Naive thymus-derived CD8-positive, alpha-beta T cell (primary cell): ENCODE measurements at regions not wholly inside any gene's neighbourhood (a gene's known extent, or its start where the extent isn't known, plus 50 kb on each side); places are given as distances from the start of the nearest gene placed in this dataset.
"Not testable (repeated sequence)": the region's sequence is repeated elsewhere in the genome, so short reads cannot be mapped to it uniquely, and the experiment has no call there.

Experiments
- ATAC-seq, 2 donors: fragments of 150-1000 bp; cut with Tn5 transposase in 1 of 2; sonication (Bioruptor Pico), chemical (Tn5 transposase) in 1 of 2; 1 replicate in 1 of 2; 2 replicates in 1 of 2; pipeline ENCODE4 v1.10.0; 2021; ENCODE audit warnings: mild to moderate bottlenecking in 2 of 2, moderate library complexity in 2 of 2
- POLR2A ChIA-PET: fragments of 350-600 bp; sonication (Branson Sonifier 250); formaldehyde crosslinking; loops from one replicate; lab custom pipeline; 2021; ENCODE audit warnings: antibody characterized with exemption; lab: Charles Lee
- DNase-seq, 10 donors: peaks; one replicate each; pipeline versions ENCODE4 v3.0.0 to v3.0.0-alpha.2; 2020 to 2022
- H3K27ac Mint-ChIP-seq, 10 donors: one replicate each; pipeline ENCODE4 v1.8.0; 2020 to 2022; ENCODE audit warnings: mild to moderate bottlenecking in 10 of 10, mixed read lengths in 10 of 10, moderate library complexity in 4 of 10, inconsistent platforms in 1 of 10
- H3K27me3 Mint-ChIP-seq, 5 donors: one replicate each; pipeline ENCODE4 v1.8.0; 2021 to 2022; ENCODE audit warnings: mixed read lengths in 5 of 5
- H3K36me3 Mint-ChIP-seq, 3 donors: one replicate each; pipeline ENCODE4 v1.8.0; 2020 to 2022; ENCODE audit warnings: mixed read lengths in 3 of 3, mild to moderate bottlenecking in 2 of 3, inconsistent platforms in 1 of 3
- H3K4me1 Mint-ChIP-seq, 4 donors: one replicate each; pipeline ENCODE4 v1.8.0; 2021 to 2022; ENCODE audit warnings: mixed read lengths in 4 of 4
- H3K4me3 Mint-ChIP-seq, 10 donors: one replicate each; pipeline ENCODE4 v1.8.0; 2020 to 2022; ENCODE audit warnings: mild to moderate bottlenecking in 10 of 10, mixed read lengths in 10 of 10, moderate library complexity in 6 of 10, inconsistent platforms in 1 of 10
- H3K9me3 Mint-ChIP-seq, 9 donors: one replicate each; pipeline ENCODE4 v1.8.0; 2020 to 2022; ENCODE audit warnings: mixed read lengths in 9 of 9, mild to moderate bottlenecking in 3 of 9, inconsistent platforms in 1 of 9, moderate library complexity in 1 of 9

DNA sequence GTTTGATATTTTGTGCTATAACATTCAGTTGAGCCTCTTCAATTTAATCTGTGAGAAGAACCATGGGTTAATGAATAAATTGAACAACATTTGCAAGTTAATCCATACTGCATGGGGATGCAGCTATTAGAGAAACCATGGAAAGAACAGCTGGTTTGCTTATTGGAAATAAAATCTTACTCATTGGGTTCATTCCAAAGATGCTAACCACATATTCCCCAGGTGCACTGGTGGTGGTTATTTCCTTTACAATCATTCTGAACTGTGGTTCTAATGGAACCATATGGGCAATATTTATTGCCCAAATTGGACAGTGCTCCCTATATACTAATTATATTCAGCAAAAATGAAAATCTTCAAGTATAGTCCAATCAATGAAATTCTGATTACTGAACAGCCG lies 1200.4 kb upstream of the CDH2 start:
- ATAC-seq, result no peak
- Mint-ChIP-seq H3K36me3 (no peaks in the 10 kb centered on the region), H3K9me3 (peaks cover 0 to 23% (median 13%) of the 10 kb centered on the region in 9 donors), H3K4me3 (no peak overlapping the region), H3K4me1 (no peaks in the 10 kb centered on the region), H3K27ac (no peak overlapping the region), H3K27me3 (no peaks in the 10 kb centered on the region)
- POLR2A ChIA-PET, result no interaction called here
- no peak for DNase-seq

DNA sequence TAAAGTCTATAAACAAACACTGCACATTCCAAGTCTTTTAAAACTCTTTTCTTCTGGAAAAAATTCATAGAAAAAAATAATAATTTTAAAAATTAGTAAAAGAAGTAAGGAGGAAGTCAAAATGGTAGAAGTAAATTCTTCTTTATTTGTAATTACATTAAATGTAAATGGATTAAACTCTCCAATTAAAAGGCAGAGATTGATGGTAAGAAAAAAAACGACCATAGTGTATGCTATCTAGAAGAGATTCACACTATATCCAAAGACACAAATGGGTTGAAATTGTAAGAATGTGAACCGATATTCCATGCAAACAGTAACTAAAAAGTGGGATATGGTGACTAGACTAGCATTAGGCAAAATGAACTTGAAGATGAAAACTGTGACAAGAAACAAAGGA lies 1196.1 kb upstream of the CDH2 start:
- no peak for DNase-seq
- POLR2A ChIA-PET, result no interaction called here

DNA sequence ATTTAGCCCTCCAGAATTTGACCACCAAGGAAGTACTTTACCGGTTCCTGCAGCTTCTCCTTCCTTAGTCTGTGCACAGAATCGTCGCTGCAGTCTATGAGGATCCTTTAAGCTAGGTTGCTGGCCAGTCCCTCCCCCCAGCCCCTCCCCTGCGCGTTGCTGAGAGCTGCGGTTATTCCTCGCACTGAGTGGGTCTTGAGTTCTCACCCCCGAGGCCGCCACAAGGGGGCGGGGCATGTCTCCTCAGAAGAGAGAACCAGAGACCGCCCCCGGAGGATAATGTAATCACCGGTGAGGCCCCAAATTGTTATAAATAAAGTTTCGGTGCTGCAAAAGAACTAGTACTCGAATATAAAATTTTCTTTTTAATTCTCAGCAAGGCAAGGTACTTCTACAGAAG lies 1184.9 kb upstream of the CDH2 start:
- DNase-seq, result no peak
- no peaks in the 10 kb centered on the region for H3K27me3 Mint-ChIP-seq
- H3K36me3 Mint-ChIP-seq, result no peaks in the 10 kb centered on the region
- H3K9me3 Mint-ChIP-seq, result peaks cover 5 to 41% (median 14%) of the 10 kb centered on the region in 9 donors
- H3K27ac Mint-ChIP-seq, result no peak overlapping the region
- H3K4me3 Mint-ChIP-seq, result no peak overlapping the region
- H3K4me1 Mint-ChIP-seq, result no peaks in the 10 kb centered on the region
- POLR2A ChIA-PET, result no interaction called here
- no peak for ATAC-seq

More for the DNA sequence above, 1196.1 kb upstream of the CDH2 start:
- H3K9me3 Mint-ChIP-seq, result peaks cover 3 to 24% (median 9%) of the 10 kb centered on the region in 9 donors
- H3K4me1 Mint-ChIP-seq, result no peaks in the 10 kb centered on the region
- H3K27me3 Mint-ChIP-seq, result no peaks in the 10 kb centered on the region
- no peak overlapping the region for H3K4me3 Mint-ChIP-seq
- no peak for ATAC-seq
- no peaks in the 10 kb centered on the region for H3K36me3 Mint-ChIP-seq
- H3K27ac Mint-ChIP-seq, result no peak overlapping the region

- H3K36me3 Mint-ChIP-seq, ATAC-seq, H3K27ac Mint-ChIP-seq, DNase-seq, H3K4me3 Mint-ChIP-seq, H3K4me1 Mint-ChIP-seq, POLR2A ChIA-PET, H3K27me3 Mint-ChIP-seq: not testable (repeated sequence)
- H3K9me3 Mint-ChIP-seq, result peaks cover 5 to 50% (median 18%) of the 10 kb centered on the region in 9 donors
Measured at GRCh38 chr18:29360659-29361058, 1183.7 kb upstream of the CDH2 start.

DNA sequence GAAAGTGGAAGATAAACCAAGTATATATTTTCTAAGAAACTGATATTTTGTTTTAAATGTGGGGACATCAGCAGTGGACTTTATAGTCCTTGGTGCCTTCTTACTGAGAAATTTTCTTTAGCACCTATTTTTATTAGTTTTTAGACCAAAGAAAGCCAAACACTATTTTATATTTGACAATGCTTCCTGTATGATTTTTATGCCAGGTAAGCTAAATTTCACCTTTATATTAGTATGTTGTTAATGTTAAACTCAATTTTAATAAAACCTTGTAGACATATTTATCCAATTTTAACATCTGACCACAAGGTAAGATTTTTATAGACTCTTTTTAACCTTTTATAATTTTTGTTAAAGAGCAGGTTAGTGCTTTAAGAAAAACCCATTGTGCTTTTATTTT lies 1182.3 kb upstream of the CDH2 start:
- ATAC-seq, POLR2A ChIA-PET, H3K4me3 Mint-ChIP-seq, DNase-seq, H3K4me1 Mint-ChIP-seq, H3K27ac Mint-ChIP-seq, H3K36me3 Mint-ChIP-seq, H3K27me3 Mint-ChIP-seq: not testable (repeated sequence)
- H3K9me3 Mint-ChIP-seq, result peaks cover 5 to 56% (median 23%) of the 10 kb centered on the region in 9 donors

DNA sequence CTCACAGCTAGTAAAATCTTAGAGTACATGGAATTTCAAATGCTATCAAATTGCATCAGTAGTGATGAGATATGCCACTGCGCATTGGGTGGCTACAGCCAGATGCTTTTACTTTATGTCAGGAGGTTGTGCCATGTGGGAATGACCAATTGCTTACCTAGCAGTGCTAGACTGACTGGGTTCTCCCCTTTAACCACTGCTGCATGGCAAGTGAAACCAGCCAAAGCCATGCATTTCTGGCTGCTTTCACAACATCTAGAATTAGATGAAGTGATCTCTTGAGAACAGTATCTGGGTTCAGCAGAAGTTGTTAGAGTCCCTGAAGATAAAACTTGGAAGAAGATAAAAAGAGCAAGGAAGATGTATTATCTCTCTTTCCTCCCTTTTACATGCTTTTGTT lies 1174.2 kb upstream of the CDH2 start:
- Mint-ChIP-seq H3K4me1 (no peaks in the 10 kb centered on the region), H3K36me3 (peaks cover 0 to 2% (median 0%) of the 10 kb centered on the region in 3 donors), H3K4me3 (no peak overlapping the region), H3K27ac (no peak overlapping the region), H3K9me3 (peaks cover 8 to 28% (median 17%) of the 10 kb centered on the region in 9 donors), H3K27me3 (no peaks in the 10 kb centered on the region)
- POLR2A ChIA-PET, result no interaction called here
- ATAC-seq (no peak), DNase-seq (no peak)

DNA sequence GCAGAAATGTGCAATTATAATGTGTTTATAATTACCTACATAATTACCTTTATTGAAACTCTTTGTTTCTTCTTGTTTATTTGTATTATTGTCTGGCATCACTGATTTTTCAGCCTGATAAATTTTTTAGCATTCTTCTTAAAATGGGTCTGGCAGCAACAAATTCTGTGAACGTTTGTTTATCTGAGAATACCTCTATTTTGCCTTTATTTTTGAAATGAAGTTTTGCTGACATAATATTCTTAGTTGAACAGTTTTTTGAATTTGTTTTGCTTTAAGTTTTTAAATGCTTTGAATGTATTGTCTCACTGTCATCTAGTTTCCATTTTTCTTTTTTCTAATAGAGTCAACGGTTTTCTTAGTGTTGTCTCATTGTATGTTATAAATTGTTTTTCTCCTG lies 1152.0 kb upstream of the CDH2 start:
- H3K36me3 Mint-ChIP-seq, result no peaks in the 10 kb centered on the region
- no peak for DNase-seq
- no peaks in the 10 kb centered on the region for H3K4me1 Mint-ChIP-seq
- H3K27ac Mint-ChIP-seq, result no peak overlapping the region
- H3K9me3 Mint-ChIP-seq, result peaks cover 14 to 49% (median 26%) of the 10 kb centered on the region in 9 donors
- H3K27me3 Mint-ChIP-seq, result no peaks in the 10 kb centered on the region
- POLR2A ChIA-PET, result no interaction called here
- no peak overlapping the region for H3K4me3 Mint-ChIP-seq
- no peak for ATAC-seq

DNA sequence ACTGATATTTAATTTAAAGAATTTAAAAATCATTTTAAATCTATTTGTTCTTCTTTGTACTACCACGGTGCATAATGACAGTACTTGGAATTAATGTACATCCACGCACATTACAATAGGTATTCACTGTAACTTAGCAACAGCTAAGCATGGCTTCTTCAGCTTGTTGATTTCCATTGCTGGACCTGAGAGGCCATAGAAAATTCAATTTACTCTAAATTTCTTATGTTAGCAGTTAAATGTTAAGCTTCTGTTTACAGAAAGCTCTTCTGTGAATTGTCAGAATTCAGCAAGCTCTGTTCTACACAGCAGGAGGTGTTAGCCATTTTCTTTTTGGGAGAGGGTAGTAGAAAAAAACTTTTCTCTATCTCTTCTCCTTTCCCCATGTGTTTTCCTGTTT lies 1149.3 kb upstream of the CDH2 start:
- DNase-seq, result no peak
- Mint-ChIP-seq H3K27me3 (no peaks in the 10 kb centered on the region), H3K4me3 (no peak overlapping the region), H3K4me1 (no peaks in the 10 kb centered on the region), H3K36me3 (no peaks in the 10 kb centered on the region), H3K9me3 (peaks cover 12 to 41% (median 22%) of the 10 kb centered on the region in 9 donors), H3K27ac (no peak overlapping the region)
- POLR2A ChIA-PET, result no interaction called here
- ATAC-seq, result no peak

- no peaks in the 10 kb centered on the region for H3K4me1 Mint-ChIP-seq
- POLR2A ChIA-PET, result no interaction called here
Measured at GRCh38 chr18:29321561-29321960, 1144.6 kb upstream of the CDH2 start.

DNA sequence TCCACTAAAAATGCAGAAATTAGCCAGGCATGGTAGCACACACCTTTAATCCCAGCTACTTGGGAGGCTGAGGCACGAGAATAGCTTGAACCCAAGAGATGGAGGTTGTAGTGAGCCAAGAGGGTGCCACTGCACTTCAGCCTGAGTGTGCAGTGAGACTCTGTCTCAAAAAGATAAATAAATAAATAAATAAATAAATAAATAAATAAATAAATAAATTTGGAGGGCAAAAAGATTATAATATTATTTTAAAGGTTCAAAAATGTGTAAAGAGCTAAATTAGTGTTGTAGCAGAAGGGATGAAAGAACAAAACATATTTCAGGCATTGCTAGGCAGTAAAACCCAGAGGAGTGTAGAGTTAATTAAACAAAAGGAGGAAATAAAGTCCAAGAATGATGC lies 1136.4 kb upstream of the CDH2 start:
- peaks cover 0 to 26% (median 8%) of the 10 kb centered on the region in 9 donors for H3K9me3 Mint-ChIP-seq
- POLR2A ChIA-PET, result no interaction called here

More at GRCh38 chr18:29321561-29321960, 1144.6 kb upstream of the CDH2 start:
- Mint-ChIP-seq H3K27me3 (no peaks in the 10 kb centered on the region), H3K9me3 (peaks cover 2 to 36% (median 22%) of the 10 kb centered on the region in 9 donors), H3K36me3 (peaks cover 0 to 4% (median 0%) of the 10 kb centered on the region in 3 donors), H3K27ac (no peak overlapping the region), H3K4me3 (no peak overlapping the region)
- DNase-seq (no peak), ATAC-seq (no peak)

GRCh38 chr18:29311580-29311979 lies 1134.7 kb upstream of the CDH2 start:
- ATAC-seq (no peak), DNase-seq (no peak)
- Mint-ChIP-seq H3K4me3 (no peak overlapping the region), H3K4me1 (no peaks in the 10 kb centered on the region), H3K36me3 (peaks cover 0 to 4% (median 0%) of the 10 kb centered on the region in 3 donors), H3K9me3 (peaks cover 0 to 22% (median 8%) of the 10 kb centered on the region in 9 donors), H3K27ac (no peak overlapping the region), H3K27me3 (no peaks in the 10 kb centered on the region)
- POLR2A ChIA-PET, result no interaction called here

More for the DNA sequence above, 1136.4 kb upstream of the CDH2 start:
- DNase-seq, result no peak
- H3K36me3 Mint-ChIP-seq, result peaks cover 0 to 4% (median 0%) of the 10 kb centered on the region in 3 donors
- no peak overlapping the region for H3K4me3 Mint-ChIP-seq
- no peaks in the 10 kb centered on the region for H3K27me3 Mint-ChIP-seq
- no peak overlapping the region for H3K27ac Mint-ChIP-seq
- no peaks in the 10 kb centered on the region for H3K4me1 Mint-ChIP-seq
- ATAC-seq, result no peak

- Mint-ChIP-seq H3K4me3 (no peak overlapping the region), H3K27me3 (no peaks in the 10 kb centered on the region), H3K9me3 (peaks cover 0 to 21% (median 8%) of the 10 kb centered on the region in 9 donors), H3K36me3 (peaks cover 0 to 4% (median 0%) of the 10 kb centered on the region in 3 donors), H3K4me1 (no peaks in the 10 kb centered on the region), H3K27ac (no peak overlapping the region)
- ATAC-seq (no peak), DNase-seq (no peak)
- POLR2A ChIA-PET, result no interaction called here
Measured at GRCh38 chr18:29309366-29309765, 1132.4 kb upstream of the CDH2 start.

- Mint-ChIP-seq H3K9me3 (peaks cover 0 to 17% (median 11%) of the 10 kb centered on the region in 9 donors), H3K27me3 (no peaks in the 10 kb centered on the region), H3K4me3 (no peak overlapping the region), H3K36me3 (peaks cover 0 to 3% (median 0%) of the 10 kb centered on the region in 3 donors), H3K27ac (no peak overlapping the region), H3K4me1 (no peaks in the 10 kb centered on the region)
- no peak for DNase-seq
- POLR2A ChIA-PET, result no interaction called here
- no peak for ATAC-seq
Measured at GRCh38 chr18:29307982-29308381, 1131.1 kb upstream of the CDH2 start.

- Mint-ChIP-seq H3K27ac (no peak overlapping the region), H3K4me1 (no peaks in the 10 kb centered on the region), H3K4me3 (no peak overlapping the region), H3K9me3 (peaks cover 2 to 19% (median 8%) of the 10 kb centered on the region in 9 donors), H3K27me3 (no peaks in the 10 kb centered on the region), H3K36me3 (no peaks in the 10 kb centered on the region)
- POLR2A ChIA-PET, result no interaction called here
- no peak for DNase-seq
- ATAC-seq, result no peak
Measured at GRCh38 chr18:29307231-29307630, 1130.3 kb upstream of the CDH2 start.
